GM23248 (cell line): ENCODE measurements at regions not wholly inside any gene's neighbourhood (a gene's known extent, or its start where the extent isn't known, plus 50 kb on each side); places are given as distances from the start of the nearest gene placed in this dataset.

Source experiments
- EZH2 ChIP-seq: fragments of 200-600 bp; sonication (generic); IDR thresholded peaks from 2 replicates; pipeline ENCODE4 v1.6.1; 2018; ENCODE audit warnings: antibody characterized with exemption, mild to moderate bottlenecking; ENCODE audit not compliant: insufficient read depth, poor library complexity, severe bottlenecking
- EZH2phosphoT487 ChIP-seq: fragments of 200-600 bp; sonication (generic); IDR thresholded peaks from 2 replicates; pipeline ENCODE4 v1.6.1; 2018; ENCODE audit warnings: antibody characterized with exemption, moderate library complexity, mild to moderate bottlenecking, low read depth; ENCODE audit not compliant: insufficient read depth

DNA sequence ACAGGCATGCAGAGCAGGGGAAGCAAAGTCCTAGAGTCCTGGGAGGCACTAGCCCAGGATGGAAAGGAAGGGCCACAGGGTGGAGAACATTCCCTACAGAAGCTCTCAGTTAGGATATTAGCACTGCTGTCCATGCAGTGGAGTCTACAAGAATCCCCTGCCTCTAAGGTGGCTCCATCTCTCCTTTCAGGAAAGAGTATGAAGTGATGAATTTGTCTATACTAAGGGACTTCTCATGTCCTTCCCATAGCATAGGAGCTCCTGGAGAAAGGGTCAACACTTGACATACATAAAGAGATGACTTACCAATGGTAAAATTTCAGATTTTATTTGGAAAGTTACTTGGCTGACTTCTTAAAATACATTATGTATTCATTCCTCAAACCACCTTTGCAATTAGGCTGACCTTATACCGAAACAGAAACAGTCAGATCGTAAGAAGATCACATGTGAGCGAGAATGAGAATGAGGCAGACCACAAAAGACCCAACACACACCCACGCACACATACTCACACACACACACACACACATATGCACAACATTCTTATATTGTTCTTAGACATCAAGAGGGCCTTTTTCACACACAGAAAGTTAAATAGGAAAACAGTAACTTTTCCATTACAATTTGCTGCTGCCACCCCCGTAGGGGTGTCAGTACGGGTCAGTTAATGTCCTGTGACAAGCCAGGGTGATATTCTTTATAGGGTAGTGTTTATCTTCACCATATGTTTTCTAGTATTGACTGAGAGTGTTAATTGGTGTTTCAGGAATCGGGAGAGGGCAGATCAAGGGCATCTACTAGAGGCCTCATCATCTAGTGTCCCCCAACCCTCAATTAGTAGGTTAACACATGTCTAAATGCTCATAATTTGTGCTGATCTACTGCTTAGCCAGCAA is 159.4 kb downstream of the FAXC start:
- TF ChIP-seq EZH2phosphoT487 (no peak), EZH2 (no peak)
